ENCODE measurements at regions not wholly inside any gene's neighbourhood (a gene's known extent, or its start where the extent isn't known, plus 50 kb on each side); places are given as distances from the start of the nearest gene placed in this dataset.

DNA sequence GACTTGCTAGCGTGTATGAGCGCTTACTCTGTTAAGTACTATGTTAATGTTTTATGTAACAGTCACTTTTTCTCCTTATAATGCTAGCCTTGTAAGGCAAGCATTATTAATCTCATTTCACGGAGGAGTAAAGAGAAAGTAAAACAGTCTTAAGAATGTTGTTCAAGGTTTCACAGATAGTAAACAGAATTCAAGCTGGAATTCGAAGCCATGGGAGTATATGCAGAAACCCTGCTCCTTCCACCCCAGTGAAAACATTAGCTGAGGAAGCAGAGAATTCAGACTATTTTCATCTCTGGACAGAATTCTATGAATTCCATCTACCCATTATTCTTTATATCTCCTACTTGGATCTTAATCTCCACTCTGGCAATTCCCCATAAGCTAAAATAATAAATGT lies 1028.3 kb upstream of the WWC1 start:
- TF ChIP-seq EZH2phosphoT487 (IDR thresholded peaks at IDR 0.05; ENCODE audit: low read depth, severe bottlenecking, unreplicated experiment) (no peak), EZH2 (IDR thresholded peaks at IDR 0.05; ENCODE audit: borderline replicate concordance) (no peak)
- TF ChIP-seq, protein P1, sequence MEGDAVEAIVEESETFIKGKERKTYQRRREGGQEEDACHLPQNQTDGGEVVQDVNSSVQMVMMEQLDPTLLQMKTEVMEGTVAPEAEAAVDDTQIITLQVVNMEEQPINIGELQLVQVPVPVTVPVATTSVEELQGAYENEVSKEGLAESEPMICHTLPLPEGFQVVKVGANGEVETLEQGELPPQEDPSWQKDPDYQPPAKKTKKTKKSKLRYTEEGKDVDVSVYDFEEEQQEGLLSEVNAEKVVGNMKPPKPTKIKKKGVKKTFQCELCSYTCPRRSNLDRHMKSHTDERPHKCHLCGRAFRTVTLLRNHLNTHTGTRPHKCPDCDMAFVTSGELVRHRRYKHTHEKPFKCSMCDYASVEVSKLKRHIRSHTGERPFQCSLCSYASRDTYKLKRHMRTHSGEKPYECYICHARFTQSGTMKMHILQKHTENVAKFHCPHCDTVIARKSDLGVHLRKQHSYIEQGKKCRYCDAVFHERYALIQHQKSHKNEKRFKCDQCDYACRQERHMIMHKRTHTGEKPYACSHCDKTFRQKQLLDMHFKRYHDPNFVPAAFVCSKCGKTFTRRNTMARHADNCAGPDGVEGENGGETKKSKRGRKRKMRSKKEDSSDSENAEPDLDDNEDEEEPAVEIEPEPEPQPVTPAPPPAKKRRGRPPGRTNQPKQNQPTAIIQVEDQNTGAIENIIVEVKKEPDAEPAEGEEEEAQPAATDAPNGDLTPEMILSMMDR (IDR thresholded peaks at IDR 0.05; ENCODE audit: poor library complexity), result no peak
- no peaks in the 10 kb centered on the region for H3K27me3 ChIP-seq
- H4K20me1 ChIP-seq (ENCODE audit: insufficient read depth, poor library complexity, severe bottlenecking), result no peaks in the 10 kb centered on the region
- no peaks in the 10 kb centered on the region for H3K9me3 ChIP-seq (ENCODE audit: low read depth)
- DNase-seq (ENCODE audit: low spot score), result no peak
- no peaks in the 10 kb centered on the region for H3K36me3 ChIP-seq (replicated peaks; ENCODE audit: insufficient read depth, low read depth)
- no peak overlapping the region for H3K4me2 ChIP-seq
- WGBS (ENCODE audit: low lambda C conversion rate, missing lambda C conversion rate), result 88% methylated on average over 4 of the region's 4 CpGs
- H3K4me1 ChIP-seq (ENCODE audit: insufficient read depth), result no peaks in the 10 kb centered on the region
- H3K27ac ChIP-seq, result no peak overlapping the region
- H3K79me2 ChIP-seq, result no peaks in the 10 kb centered on the region
- H2AFZ ChIP-seq, result no peak overlapping the region
- no peak overlapping the region for H3K4me3 ChIP-seq
- H3K9me2 ChIP-seq (replicated peaks; ENCODE audit: insufficient read depth), result no peaks in the 10 kb centered on the region

DNA sequence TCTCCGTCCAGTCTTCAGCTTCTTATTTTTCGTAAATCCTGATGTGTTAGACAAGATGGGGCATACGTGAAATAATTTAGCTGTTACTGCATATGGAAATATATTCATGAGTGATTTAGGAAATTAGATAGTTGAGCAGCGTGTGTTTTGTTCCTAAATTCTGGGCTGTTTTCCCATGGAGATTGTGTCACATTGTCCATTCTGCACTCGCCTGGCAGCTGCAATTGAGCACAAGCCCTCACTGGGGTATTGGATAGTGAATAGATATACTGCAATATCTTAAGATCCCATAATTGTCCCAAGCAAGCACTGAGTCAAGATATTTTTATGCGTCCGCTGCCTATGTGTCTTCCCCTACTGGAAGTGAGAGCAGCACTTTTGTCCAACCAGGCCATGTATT lies 1027.1 kb upstream of the WWC1 start:
- H3K27ac ChIP-seq, result no peak overlapping the region
- no peaks in the 10 kb centered on the region for H3K27me3 ChIP-seq
- H3K4me3 ChIP-seq, result no peak overlapping the region
- H3K36me3 ChIP-seq (replicated peaks; ENCODE audit: insufficient read depth, low read depth), result no peaks in the 10 kb centered on the region
- no peaks in the 10 kb centered on the region for H3K9me2 ChIP-seq (replicated peaks; ENCODE audit: insufficient read depth)
- no peak overlapping the region for H2AFZ ChIP-seq
- no peaks in the 10 kb centered on the region for H4K20me1 ChIP-seq (ENCODE audit: insufficient read depth, poor library complexity, severe bottlenecking)
- TF ChIP-seq EZH2 (IDR thresholded peaks at IDR 0.05; ENCODE audit: borderline replicate concordance) (no peak), EZH2phosphoT487 (IDR thresholded peaks at IDR 0.05; ENCODE audit: low read depth, severe bottlenecking, unreplicated experiment) (no peak)
- TF ChIP-seq, protein P1 (IDR thresholded peaks at IDR 0.05; ENCODE audit: poor library complexity), result no peak
- no peaks in the 10 kb centered on the region for H3K79me2 ChIP-seq
- no peaks in the 10 kb centered on the region for H3K4me1 ChIP-seq (ENCODE audit: insufficient read depth)
- H3K4me2 ChIP-seq, result no peak overlapping the region
- H3K9me3 ChIP-seq (ENCODE audit: low read depth), result no peaks in the 10 kb centered on the region
- no peak for DNase-seq (ENCODE audit: low spot score)
- 95% methylated on average over 7 of the region's 7 CpGs for WGBS (ENCODE audit: low lambda C conversion rate, missing lambda C conversion rate)

DNA sequence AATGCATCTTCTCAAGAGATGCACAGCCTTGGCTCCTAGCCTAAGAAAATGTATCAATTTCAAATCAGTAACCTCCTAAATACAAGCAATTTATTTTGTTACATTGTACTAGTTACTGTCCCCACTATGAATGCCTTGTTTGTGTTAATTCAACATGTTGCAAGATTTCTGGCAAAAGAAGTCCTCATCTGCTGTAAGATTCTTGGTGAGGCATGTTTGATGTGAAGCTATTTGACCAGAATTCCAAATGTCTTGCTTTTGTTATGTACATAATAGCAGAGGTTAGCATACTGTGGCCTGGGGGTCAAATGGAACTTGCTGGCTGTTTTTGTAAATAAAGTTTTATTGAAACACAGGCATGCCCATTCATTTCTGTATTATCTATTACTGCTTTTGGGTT lies 1023.1 kb upstream of the WWC1 start:
- Histone ChIP-seq H3K9me3 (ENCODE audit: low read depth) (no peaks in the 10 kb centered on the region), H3K36me3 (replicated peaks; ENCODE audit: insufficient read depth, low read depth) (no peaks in the 10 kb centered on the region), H3K4me1 (ENCODE audit: insufficient read depth) (no peaks in the 10 kb centered on the region), H4K20me1 (ENCODE audit: insufficient read depth, poor library complexity, severe bottlenecking) (no peaks in the 10 kb centered on the region), H3K9me2 (replicated peaks; ENCODE audit: insufficient read depth) (no peaks in the 10 kb centered on the region), H3K27me3 (no peaks in the 10 kb centered on the region), H3K4me3 (no peak overlapping the region), H3K27ac (no peak overlapping the region), H3K79me2 (no peaks in the 10 kb centered on the region), H2AFZ (no peak overlapping the region), H3K4me2 (no peak overlapping the region)
- TF ChIP-seq EZH2 (IDR thresholded peaks at IDR 0.05; ENCODE audit: borderline replicate concordance) (no peak), EZH2phosphoT487 (IDR thresholded peaks at IDR 0.05; ENCODE audit: low read depth, severe bottlenecking, unreplicated experiment) (no peak)
- TF ChIP-seq, protein P1 (IDR thresholded peaks at IDR 0.05; ENCODE audit: poor library complexity), result no peak
- no peak for DNase-seq (ENCODE audit: low spot score)

DNA sequence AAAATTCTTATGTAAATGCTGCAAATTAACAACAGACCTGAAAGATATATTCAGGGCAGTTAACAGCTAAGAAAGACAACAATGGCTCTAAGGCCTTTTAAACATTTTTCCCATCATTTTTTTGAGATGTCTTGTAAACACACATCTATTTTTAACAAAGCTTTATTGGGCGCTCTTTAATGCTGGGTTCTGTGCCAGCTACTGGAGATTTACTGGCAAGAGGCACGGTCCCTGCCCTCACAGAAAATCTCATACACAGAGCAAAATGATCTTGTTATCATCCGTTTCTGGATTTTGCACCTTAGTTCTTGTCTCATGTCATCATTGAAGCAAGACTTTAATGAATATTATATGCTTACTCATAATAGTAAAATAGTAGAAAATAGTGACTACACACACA lies 1022.3 kb upstream of the WWC1 start:
- DNase-seq (ENCODE audit: low spot score), result no peak
- no peaks in the 10 kb centered on the region for H3K27me3 ChIP-seq
- no peaks in the 10 kb centered on the region for H3K36me3 ChIP-seq (replicated peaks; ENCODE audit: insufficient read depth, low read depth)
- no peaks in the 10 kb centered on the region for H3K9me2 ChIP-seq (replicated peaks; ENCODE audit: insufficient read depth)
- no peaks in the 10 kb centered on the region for H4K20me1 ChIP-seq (ENCODE audit: insufficient read depth, poor library complexity, severe bottlenecking)
- no peak overlapping the region for H2AFZ ChIP-seq
- peak overlapping the region; percentile 30 for H3K27ac ChIP-seq
- H3K4me2 ChIP-seq, result no peak overlapping the region
- H3K4me1 ChIP-seq (ENCODE audit: insufficient read depth), result no peaks in the 10 kb centered on the region
- H3K79me2 ChIP-seq, result no peaks in the 10 kb centered on the region
- H3K4me3 ChIP-seq, result no peak overlapping the region
- 58% methylated on average over 3 of the region's 3 CpGs for WGBS (ENCODE audit: low lambda C conversion rate, missing lambda C conversion rate)
- TF ChIP-seq EZH2phosphoT487 (IDR thresholded peaks at IDR 0.05; ENCODE audit: low read depth, severe bottlenecking, unreplicated experiment) (no peak), EZH2 (IDR thresholded peaks at IDR 0.05; ENCODE audit: borderline replicate concordance) (no peak)
- TF ChIP-seq, protein P1 (IDR thresholded peaks at IDR 0.05; ENCODE audit: poor library complexity), result no peak
- no peaks in the 10 kb centered on the region for H3K9me3 ChIP-seq (ENCODE audit: low read depth)

All from hepatocyte (in vitro differentiated cells).